ENCODE measurements at regions not wholly inside any gene's neighbourhood (a gene's known extent, or its start where the extent isn't known, plus 50 kb on each side); places are given as distances from the start of the nearest gene placed in this dataset.

GRCh38 chr5:133829786-133830185 is 138.6 kb downstream of the C5orf15 start:
- DNase-seq = no peak

DNA sequence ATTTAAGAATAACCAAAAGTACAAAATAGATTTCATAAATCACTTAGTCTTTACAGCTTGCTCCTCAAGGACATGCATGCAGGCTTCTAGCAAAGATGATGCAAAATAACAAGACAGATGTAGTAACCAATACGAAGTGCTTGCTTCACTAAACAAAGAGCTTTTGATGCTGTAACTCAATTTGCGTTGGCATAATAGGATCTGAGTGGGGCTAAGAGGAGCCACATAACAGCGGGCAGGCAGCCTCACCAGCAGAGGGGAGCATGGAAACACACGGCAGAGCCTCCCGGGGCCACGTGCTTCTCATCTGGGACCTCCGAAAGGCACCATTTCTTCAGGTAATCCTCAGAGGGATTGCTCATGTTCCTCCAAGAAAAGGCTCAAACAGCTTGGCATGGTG is 139.7 kb downstream of the C5orf15 start:
- DNase-seq = no peak

- no peak for DNase-seq
Measured at GRCh38 chr5:133827830-133828229, 140.6 kb downstream of the C5orf15 start.

- no peak for DNase-seq
Measured at GRCh38 chr5:133827011-133827410, 141.4 kb downstream of the C5orf15 start.

GRCh38 chr5:133825631-133826289 is 142.7 kb downstream of the C5orf15 start:
- no peak for DNase-seq

DNA sequence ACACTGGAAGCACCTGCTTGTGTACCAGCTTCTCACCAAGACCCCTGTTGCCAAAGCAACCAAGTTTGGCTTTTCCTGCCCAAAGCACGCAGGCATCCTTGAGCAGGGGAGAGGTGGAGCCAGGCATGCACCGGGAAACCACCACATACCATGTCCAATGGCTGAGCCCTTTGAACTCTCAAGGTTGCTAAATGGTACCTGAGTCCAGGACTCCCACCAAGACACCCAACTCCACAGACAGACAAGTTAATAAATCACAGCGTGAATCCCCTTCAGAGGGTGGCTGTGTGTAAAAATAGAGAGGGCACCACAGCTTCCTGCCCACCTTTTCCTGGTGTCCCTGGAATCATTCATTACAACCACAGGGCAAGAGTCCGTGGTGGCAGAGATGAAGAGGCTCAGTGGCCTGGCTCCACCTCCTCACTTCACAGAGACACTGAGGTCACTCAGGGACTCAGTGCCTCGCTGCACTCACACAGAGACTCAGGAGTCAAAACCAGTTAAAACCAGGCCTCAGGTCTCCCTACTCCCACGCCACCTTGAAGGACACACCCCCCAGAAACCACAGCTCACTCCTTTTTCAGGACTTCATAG is 143.7 kb downstream of the C5orf15 start:
- DNase-seq = no peak

DNA sequence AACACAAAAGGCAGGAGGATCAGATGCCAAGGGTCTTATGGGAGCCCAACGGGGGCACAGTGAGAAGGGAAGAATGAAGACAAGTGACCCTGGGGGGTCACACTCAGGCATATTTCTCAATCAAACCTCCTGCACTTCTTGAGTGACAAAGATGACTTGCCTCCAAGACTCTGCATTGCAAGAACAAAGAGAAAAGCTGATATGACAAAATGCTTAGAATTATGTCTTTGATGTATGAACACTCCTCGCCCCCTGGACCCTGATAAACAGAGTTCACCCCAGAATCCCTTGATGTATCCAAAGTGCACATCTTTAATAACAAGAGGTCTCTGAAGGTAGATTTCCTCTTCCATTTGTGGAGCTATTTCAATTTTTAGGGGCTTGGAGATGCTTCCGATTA is 146.5 kb downstream of the C5orf15 start:
- DNase-seq = no peak

DNA sequence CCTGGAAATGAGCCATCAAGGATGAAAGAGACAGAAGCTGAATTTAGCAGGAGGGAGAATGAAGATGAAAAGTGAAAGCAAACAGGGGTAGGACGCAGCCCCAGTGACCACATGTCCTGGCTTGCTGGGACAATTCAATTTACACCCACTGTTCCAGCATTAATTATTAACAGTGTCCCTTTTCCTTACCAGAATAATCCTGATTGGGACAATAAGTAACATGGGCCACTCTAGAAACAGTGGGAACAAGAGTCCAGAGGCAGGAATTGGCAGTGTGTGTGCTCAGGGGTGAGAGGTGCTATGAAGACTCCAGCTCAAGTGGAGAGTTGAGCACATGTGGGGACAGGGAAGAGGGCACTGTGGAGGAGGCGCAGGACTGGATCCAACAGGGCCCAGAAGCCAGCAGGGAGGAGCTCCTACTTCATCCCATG is 147.1 kb downstream of the C5orf15 start:
- DNase-seq = no peak

GRCh38 chr5:133820507-133820906 is 147.9 kb downstream of the C5orf15 start:
- no peak for DNase-seq

DNA sequence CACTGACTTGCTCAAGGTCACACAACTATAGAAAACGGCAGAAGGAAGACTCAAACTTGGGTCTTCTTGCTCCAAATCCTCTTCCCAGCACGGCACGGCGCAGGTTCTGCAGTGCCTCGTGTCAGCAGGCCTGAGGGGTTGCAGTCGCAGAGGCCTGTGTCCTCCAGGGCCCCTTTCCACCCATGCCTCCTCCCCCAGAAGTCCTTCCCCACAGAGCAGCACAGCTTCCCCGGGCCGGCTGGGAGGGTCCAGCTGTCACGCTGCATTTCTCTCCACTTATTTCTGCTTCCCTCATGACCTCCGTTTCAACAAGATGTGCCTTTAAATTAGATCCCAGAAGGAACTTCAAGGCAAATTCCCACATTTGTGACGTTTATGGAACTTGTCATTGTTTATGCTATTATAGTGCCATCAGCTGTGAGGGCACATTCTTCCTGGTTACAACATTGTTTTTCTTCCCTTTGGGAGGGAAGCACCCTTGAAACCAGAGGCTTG is 148.4 kb downstream of the C5orf15 start:
- DNase-seq = peak in 3 of 4 experiments; percentile 10 to 31 (median 19)

DNA sequence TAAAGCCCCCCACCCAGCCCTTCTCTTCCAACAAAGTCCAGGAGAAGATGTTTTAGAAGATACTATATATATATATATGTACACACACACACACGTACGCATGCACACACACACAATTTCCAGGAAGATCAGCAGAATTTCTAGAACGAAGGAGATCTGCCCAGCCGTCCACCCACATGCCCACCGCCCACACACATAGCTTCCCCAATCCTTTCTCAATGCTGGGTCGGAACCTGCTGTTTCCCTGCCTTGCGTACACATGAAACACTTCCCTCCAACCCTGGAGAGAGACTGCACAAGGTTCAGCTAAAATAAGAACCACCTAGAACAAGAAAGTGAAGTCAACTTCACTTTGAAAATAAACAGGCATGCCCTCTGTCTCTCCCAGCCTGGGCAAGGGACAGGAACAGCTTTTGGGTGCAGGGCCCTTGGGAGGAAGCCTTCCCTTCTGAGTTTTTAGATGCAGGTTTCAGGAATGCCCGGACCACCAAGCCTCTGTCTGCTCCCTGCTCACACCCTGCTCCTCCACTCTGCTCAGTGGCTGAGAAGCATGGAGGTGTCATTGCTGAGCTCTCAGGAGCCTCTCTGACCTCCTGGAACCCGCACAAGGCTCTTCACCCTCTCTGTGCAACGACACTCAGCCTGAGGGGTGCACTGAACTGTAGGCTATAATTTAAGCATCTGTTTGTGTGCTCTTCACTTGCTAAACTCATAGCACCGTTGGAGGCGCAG is 149.4 kb downstream of the C5orf15 start:
- DNase-seq = peak; percentile 55 to 85 (median 74)

- no peak for DNase-seq
Measured at GRCh38 chr5:133818031-133818431, 150.4 kb downstream of the C5orf15 start.

- DNase-seq = peak in 3 of 4 experiments; percentile 23 to 44 (median 42)
Measured at GRCh38 chr5:133817456-133817855, 151.0 kb downstream of the C5orf15 start.

DNA sequence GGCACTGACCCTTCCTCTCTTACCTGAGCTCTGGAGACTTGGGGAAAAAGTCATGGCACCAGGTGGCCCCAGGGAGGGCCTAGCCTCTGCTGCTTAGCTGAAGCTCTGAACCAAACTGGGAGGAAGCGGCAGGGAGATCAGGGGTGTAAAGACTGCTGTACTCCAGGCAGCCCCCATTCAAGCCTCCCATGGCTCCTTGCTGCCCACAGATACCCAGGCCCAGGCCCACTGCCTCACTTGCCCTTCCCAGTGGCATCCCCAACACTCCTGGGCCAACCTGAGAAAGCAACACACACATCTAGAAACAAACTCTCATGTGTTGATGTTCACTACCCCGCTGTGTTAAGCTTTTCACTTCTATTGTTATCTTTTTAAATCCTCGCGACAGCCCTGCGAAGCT is 151.6 kb downstream of the C5orf15 start:
- DNase-seq = no peak

GRCh38 chr5:133814152-133814551 is 154.3 kb downstream of the C5orf15 start:
- DNase-seq = no peak

DNA sequence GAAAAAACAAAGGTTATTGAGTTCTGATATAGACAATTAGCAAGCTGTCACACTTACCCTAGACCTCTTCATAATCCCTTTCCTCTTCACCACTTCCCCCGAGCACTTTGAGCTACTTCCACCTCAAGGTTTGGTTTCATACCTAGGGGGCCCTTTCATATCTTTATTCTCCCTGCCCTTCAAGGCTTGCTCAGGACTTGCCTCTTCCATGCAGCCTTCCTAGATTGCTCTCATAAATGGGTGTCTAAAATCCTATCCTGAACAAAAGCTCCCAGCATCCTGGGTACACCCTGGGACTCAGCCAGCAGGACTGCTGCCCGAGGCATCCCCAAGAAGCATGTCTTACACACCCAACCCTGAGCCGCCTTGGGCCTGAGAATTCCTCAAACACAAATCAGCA is 157.3 kb downstream of the C5orf15 start:
- DNase-seq = no peak

DNA sequence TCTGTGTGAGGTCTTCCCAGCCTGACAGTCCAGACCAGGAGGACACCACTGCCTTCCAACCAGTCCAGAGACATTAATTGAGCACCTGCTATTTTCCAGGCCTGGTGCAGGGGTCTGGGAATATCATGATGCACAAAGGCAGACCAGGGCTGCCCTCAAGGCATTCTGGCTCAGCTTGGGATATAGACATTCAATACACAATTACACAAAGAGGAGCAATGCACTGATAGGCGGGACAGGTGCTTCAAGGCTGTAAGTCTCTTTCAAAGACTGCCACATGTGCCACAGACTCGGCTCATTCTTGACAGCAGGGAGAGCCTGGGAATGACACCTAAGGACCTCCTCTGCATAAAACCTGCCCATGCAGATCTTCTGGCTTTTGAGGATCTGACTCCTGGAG is 158.6 kb downstream of the C5orf15 start:
- no peak for DNase-seq

DNA sequence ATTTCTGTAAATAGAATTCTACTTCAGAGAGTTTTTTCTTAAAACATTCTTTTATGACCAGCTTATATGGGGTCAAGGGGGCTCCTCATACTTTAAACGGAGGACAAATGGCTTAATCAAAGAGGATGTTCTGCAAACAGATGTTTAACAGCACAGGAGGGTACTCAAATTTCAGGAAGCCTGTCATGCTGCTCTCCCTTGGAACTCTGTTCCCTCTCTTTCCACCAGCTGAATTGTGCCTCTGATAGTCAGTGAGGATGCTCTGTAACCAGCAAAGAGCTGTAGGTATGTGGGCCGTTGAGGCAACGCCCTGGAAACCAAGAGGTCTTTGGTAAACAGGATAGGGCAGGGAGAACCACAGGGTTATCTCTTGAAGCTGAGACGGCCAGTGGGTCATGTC is 161.1 kb downstream of the C5orf15 start:
- DNase-seq = no peak

- DNase-seq = no peak
Measured at GRCh38 chr5:133806847-133807246, 161.6 kb downstream of the C5orf15 start.

GRCh38 chr5:133801955-133802751 is 166.3 kb downstream of the C5orf15 start:
- no peak for DNase-seq

DNA sequence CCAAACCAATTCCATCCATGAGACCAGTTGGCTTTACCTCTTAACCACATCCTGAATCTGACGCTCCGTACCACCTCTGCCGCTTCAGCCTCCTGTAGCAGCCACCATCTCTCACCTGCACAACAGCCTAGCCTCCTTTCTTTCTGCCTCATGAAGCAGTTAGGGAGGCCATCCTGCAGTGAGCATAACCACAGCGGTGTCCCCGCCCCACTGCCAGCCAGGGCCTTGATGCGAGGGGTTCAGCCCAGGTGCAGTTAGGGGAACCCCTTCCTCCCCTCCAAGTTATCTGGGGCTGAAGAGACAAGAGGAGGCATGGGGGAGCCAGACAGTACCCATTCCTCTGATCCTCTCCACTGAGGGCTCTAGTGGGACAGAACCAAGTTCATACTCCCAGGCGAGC is 167.0 kb downstream of the C5orf15 start:
- no peak for DNase-seq

GRCh38 chr5:133799571-133800237 is 168.7 kb downstream of the C5orf15 start:
- DNase-seq = no peak
